Sigmoid colon (tissue), 4 donors: ENCODE measurements at regions not wholly inside any gene's neighbourhood (a gene's known extent, or its start where the extent isn't known, plus 50 kb on each side); places are given as distances from the start of the nearest gene placed in this dataset.

Experiments used
- POLR2AphosphoS5 ChIP-seq, 4 donors: sonication (generic); formaldehyde crosslinking; IDR thresholded peaks; one replicate each; pipeline ENCODE4 v1.6.1; 2017; ENCODE audit warnings: antibody characterized with exemption in 4 of 4
- TF ChIP-seq, protein P1 (sequence below), 4 experiments: fragments of 450-650 bp in 3 of 4; fragments of 200-600 bp in 1 of 4; IDR thresholded peaks; one replicate each; pipeline ENCODE4 v1.5.1; 2016 to 2019; ENCODE audit warnings: antibody characterized with exemption in 4 of 4, mild to moderate bottlenecking in 3 of 4, moderate library complexity in 2 of 4

DNA sequence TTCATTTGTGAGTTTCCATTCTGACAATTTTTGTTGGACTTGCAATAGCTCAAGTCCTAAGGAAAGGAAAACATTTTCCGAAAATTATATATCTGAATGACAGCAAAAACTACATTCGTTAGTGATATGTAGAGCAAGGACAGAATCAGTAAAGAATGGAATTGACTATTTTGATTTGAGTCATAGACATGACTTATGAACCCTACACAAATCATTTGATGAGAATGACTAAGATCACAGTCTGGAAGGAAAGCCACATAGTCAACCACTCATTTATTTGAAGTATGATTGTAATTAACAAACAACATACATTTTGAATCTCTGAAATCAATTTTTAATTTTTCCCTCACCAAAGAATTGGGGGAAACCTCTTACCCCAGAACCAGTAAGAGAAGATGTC is 231.6 kb upstream of the CRIM1 start:
- TF ChIP-seq, protein P1, sequence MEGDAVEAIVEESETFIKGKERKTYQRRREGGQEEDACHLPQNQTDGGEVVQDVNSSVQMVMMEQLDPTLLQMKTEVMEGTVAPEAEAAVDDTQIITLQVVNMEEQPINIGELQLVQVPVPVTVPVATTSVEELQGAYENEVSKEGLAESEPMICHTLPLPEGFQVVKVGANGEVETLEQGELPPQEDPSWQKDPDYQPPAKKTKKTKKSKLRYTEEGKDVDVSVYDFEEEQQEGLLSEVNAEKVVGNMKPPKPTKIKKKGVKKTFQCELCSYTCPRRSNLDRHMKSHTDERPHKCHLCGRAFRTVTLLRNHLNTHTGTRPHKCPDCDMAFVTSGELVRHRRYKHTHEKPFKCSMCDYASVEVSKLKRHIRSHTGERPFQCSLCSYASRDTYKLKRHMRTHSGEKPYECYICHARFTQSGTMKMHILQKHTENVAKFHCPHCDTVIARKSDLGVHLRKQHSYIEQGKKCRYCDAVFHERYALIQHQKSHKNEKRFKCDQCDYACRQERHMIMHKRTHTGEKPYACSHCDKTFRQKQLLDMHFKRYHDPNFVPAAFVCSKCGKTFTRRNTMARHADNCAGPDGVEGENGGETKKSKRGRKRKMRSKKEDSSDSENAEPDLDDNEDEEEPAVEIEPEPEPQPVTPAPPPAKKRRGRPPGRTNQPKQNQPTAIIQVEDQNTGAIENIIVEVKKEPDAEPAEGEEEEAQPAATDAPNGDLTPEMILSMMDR (IDR thresholded peaks at IDR 0.05) = no peak
- TF ChIP-seq POLR2AphosphoS5 (IDR thresholded peaks at IDR 0.05) = no peak
